NOMO-1 treated with dmso at 0.1 percent for 144 hours (cell line): ENCODE measurements at regions not wholly inside any gene's neighbourhood (a gene's known extent, or its start where the extent isn't known, plus 50 kb on each side); places are given as distances from the start of the nearest gene placed in this dataset.

Experiments used
- DNase-seq: peaks from one replicate; lab custom pipeline; 2025; ENCODE audit not compliant: unreplicated experiment; lab: John Stamatoyannopoulos, UW

DNA sequence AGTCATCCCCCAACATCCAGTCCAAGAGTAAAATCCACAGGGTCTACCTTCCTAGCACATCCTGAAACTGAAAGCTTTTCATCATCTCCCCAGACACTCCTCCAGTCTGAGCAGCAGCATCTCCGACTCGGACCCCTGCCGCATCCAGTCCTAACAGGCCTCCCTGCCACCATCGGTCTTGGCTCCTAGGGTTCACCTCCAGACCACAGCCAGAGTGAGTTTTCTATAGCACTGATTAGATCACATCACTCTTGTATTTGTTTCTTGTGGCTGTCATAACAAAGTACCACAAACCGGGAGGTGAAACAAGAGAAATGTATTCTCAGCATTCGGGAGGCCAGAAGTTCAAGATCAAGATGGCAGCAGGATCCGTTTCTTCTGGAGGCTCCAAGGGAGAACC lies 187.8 kb downstream of the TOMM20 start:
- DNase-seq = no peak

DNA sequence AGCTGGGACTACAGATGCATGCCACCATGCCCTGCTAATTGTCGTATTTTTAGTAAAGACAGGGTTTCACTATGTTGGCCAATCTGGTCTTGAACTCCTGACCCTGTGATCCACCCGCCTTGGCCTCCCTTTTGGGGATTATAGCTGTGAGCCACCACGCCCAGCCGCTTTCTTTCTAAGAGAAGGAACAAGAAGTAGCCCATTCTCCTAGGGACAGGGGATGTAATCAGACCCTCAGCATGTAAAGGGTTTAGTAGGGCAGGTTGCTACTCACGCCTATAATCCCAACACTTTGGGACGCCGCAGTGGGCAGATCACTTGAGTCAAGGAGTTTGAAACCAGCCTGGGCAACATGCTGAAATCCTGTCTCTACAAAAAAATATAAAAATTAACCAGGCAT lies 189.7 kb downstream of the TOMM20 start:
- no peak for DNase-seq

DNA sequence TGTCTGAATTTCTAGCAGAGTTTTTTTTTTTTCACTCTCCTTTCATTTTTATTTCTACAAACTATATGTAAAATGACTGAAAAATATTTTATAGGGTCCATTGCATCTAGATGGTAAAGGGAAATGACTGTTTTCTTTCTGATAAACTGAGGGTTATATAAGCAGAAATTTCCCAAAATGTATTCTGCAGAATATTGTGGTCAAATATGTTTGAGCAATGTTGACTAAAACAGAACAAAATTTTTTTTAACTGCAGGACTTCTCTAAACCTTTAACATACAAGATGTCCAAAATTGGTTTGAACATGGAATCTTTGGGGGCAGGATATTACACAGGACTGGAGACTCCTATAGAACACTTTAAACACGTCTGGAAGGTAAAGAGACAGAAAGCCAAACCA lies 190.5 kb downstream of the TOMM20 start:
- no peak for DNase-seq

DNA sequence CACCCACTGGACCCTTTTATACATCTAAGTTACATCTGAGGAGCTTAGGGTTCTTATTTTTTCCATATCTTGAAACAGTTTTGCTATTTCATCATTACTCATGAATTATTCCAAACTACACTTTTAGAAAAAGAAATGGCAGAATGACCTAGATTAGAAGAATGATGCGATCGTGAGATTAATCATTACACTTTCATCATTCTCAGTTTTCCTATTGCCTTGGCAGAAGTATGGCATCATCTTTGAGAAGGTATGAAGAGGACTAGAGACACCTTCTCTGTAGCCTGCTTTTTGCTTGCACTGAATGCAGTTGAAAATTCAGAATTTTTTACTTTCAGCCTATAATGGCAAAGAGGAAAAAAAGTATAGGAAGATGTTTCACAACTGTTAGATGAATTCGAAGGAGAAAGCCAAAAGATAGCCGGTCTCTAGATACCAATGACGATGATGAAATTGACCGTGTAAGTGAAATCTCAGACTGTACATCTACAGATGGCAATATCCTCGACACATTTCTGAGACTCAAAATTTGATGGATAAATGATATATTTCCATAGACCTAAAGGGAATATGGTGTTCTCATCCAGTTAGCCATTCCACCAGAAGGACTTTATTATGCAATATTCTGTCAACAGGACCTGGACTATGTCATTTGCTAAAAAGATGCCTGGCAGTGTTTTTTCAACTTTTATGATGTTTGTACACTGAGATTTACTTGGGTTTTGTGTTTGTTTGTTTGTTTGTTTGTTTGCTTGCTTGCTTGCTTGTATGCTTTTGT lies 191.8 kb downstream of the TOMM20 start:
- DNase-seq = no peak

DNA sequence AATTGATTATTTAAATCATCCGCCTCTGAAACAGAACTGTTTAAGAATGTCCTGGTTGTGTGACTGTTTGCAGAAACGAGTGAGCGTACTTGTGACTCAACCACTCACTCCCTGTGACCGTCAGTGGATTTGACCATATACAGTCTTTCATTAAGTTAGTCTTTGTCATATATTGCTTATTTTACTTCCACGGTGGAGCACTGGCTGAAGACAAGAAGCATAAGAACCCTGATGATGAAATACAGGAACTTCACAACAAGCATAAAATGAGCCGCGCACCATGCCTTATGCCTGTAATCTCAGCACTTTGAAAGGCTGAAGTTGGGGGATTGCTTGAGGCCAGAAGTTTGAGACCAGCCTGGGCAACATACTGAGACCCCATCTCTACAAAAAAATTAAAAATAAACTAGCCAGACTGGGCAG lies 194.0 kb downstream of the TOMM20 start:
- DNase-seq = peak; percentile 67

DNA sequence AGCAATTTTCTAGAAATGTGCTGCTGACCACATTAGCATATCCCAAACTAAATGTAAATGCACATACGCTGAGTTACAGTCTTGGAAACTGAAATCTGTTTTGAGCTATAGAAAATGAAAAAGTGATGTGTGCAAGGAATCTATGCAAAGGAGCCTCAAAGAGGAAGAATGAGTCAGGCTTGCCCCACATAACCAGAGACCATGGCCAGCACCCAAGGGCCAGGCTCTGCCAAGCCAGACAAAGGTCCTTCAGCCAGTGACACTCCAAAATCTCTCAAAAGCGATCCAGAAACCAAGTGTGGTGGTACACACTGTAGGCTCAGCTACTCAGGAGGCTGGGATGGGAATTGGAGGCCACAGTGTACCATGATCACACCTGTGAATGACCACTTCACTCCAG lies 195.2 kb downstream of the TOMM20 start:
- DNase-seq = peak; percentile 64

DNA sequence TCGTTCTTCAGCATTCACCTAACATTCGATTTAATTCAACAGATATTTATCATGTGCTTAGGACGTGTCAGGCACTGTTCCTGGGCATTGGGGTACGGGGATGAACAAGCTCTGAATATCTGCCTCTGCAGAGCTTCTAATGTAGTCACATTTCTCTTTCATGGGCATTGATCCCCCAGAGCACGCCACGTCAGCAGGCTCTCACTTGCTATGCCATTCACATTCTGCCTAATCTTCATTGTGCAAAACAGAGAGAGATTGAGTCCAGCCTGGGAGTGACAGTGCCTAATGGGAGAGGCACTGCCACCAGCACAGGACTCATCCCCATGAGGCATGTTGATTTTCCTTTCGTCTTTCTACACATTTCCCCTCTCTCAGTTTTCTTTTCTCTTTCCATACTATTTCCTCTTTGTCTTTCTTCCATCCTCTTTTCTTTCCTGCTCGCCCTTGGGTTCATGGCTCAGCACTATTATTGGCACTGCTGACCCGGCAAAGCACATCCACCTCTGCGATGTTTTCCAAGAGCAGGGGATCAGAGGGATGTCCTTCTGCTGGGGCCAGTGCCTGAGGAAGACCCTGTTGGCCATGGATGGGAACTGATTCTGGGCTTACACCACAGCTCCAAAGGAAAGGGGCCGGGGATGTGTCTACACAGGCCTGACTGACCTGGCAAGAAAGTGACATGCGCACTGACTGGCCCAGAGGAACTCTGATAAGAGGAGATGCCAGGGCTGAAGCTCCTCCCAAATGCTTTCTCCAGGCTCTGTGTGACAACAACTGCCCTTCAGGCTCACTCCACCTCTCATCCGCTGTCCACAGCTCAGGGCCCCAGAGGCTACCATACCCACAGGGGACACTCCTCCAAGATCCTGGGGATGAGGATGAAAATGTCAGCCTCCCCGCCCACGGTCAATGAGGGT lies 195.9 kb downstream of the TOMM20 start:
- no peak for DNase-seq

DNA sequence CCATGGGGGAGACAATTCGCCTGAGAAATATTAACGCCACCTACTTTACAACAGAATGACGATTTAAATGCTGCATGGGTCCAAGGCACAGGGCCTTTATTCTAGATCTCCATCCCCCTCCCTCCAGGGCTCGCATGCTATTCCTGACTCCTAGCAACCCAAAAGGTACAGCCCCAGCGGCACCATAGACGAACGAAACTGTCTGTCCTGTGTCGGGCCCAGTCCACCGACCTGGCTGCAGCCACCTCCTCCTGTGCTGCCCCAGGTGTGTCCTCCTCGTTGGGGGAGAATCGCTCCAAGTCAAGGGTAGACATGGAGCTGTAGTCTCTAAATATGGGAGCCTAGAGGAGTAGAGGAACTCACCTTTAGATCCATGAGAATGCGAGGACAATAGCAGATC lies 196.5 kb downstream of the TOMM20 start:
- no peak for DNase-seq

DNA sequence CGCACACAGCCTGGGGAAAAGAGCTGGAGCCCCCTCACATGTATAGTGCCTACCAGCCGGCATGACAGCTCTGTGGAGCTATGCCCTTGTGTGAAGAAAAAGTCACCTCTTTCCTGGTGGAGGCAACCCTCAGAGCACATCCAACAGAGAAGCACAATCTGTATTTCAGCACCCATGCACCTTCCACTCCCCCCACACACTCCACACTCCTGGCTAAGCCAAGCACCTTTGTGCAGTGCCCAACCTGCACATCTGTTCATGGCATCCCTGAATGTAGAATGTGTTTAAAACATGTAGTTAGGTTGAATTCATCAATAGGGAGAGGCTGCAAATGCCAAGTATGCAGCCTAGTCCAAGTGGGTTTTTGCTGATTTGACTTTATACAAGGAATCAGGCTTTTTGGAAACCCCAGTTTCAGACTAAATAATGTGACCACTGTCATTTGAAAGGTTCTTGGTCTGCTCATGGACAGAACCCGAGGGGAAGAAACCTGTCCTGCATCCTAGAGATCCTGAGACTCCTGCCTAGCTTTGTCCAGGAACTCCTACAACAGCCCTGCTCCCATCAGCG lies 197.1 kb downstream of the TOMM20 start:
- no peak for DNase-seq

DNA sequence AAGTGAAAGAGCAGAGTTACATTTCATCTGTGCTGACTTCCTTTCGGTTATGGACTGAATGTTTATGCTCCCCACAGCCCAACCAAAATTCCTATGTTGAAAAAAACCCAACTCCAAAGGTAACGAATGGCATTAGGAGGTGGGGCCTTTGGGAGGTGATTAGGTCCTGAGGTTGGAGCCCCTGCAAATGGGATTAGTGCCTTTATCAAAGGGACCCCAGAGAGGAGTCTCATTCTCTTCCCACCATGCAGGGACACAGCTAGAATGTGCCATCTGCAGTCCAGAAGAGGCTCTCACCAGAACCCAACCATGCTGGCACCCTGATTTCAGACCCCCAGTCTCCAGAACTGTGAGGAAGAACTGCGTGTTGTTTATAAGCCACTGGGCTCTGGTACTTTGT lies 199.3 kb downstream of the TOMM20 start:
- no peak for DNase-seq

DNA sequence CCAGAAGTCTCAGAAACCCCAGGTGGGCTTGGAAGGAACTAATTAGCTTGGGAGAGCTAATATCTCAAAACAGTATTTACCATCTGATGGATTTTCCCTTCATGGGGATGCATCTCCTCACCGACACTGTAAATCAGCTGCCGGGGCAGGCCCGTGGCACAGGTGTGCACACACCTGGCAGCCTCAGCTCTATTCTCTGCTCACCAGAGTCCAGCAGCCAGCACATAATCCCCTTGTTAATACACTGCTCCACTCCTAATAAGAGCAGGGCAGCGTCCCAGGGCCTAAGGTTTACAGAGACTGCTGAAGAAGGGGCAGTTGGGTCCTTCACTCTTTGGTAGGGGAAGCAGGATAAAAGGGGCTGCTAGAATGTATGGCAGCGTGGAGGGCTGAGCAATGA lies 200.0 kb downstream of the TOMM20 start:
- no peak for DNase-seq

DNA sequence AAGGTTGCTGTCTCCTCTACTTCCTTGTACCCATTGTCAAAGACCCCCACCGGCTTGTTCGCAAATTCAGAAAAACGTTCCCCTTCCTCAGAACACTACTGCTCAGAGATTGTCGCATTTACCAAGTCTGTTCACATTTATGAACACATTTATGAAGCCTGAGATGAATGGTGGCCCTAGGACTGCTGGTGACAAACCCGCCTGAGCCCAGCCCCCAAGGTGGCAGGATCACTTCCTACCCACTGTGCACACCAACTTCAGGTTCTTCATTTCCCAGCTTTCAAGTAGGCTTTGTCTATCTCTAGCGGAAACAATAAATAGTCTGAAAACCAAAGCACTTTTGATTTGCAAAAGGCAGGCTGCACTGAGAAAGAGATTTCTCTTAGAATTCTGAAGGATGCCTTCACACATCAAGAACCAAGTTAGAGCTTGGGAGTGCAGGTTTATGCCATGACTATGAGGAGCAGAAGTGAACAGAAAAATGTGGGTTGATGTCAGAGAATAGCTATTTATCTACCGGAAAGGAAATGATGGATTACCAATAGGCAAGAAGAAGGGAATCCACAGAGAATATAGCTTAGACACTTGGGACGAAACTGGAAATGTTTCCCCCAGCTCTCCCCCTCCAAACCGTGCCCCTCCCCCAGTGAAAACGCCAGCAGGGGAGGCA lies 200.5 kb downstream of the TOMM20 start:
- DNase-seq = no peak

DNA sequence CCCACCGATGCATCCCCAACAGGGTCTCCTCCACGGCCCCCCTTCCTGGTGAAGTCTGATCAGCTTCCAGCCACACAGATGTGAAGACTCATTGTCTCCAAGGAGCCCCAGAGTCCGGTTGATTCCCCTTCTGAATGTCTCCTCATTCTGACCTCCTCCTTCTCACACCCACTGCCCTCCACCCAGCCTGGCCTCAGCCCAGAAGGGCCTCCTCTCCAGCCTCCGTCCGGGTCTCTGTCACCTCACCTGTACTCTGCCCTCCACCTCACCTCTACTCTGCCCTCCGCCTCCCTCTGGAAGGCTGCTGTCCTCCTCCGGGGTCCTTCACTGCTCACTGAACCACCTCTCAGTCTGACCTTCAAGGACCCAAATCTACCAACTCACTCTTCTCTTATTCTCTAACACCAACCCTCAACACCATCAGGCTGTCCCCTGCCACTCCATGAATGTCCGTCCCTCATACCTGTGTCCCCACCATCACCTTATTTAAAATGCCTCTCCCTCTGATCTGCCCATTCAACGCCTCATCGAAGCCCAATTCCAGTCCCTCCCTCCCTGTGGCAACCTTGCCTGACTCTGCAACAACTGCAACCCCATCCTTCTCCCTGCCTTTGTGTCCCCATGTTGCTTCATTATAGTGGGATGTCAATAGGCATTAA lies 201.2 kb downstream of the TOMM20 start:
- no peak for DNase-seq

DNA sequence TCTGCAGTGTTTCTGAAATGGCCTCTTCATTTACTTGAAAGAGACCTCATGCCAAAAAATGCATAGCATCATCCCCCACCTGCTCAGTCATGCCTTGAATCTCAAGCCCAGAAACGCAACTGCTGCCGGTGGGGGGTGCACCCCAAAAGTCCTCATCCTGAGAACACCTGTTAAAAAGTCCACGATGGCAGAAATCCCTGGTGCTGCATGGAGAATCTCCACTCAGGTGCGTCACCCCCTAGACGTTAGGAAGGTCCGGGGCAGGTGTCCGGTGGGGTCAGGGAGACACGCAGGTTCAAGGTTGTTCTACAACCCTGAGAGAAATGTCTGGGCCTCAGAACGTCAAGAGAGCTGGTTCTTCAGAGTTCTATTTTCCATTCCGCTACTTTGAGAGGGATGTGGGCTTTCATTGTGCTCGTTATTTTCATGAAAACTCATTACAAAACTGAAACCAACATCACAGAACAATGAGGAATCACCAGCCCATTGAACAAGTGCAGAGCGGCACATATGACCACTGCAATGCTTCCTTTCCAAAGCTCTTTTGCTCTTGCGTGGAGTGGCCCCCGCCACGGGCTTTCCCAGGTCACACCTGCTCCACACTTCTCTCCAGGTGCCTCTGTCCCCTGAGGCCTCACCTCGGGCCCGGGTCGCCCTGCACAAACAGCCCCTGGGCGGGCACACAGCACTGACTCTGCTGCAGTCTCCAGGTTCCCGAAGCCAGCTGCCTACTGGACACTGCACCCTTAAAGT lies 201.9 kb downstream of the TOMM20 start:
- no peak for DNase-seq

DNA sequence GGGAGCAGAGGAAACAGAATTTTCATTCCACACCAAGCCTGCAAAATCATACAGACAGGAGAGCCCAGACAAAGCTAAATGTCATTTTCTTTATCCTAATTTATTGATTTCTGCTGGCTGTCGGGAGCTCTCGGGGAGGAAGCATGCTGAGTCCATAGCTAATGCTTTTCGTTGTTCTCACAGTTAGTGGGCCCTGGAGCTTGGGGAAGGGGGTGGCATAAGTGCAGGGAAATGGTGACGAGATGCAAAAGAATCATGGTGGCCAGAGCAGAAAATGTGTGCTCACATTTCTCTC lies 202.4 kb downstream of the TOMM20 start:
- DNase-seq = no peak

DNA sequence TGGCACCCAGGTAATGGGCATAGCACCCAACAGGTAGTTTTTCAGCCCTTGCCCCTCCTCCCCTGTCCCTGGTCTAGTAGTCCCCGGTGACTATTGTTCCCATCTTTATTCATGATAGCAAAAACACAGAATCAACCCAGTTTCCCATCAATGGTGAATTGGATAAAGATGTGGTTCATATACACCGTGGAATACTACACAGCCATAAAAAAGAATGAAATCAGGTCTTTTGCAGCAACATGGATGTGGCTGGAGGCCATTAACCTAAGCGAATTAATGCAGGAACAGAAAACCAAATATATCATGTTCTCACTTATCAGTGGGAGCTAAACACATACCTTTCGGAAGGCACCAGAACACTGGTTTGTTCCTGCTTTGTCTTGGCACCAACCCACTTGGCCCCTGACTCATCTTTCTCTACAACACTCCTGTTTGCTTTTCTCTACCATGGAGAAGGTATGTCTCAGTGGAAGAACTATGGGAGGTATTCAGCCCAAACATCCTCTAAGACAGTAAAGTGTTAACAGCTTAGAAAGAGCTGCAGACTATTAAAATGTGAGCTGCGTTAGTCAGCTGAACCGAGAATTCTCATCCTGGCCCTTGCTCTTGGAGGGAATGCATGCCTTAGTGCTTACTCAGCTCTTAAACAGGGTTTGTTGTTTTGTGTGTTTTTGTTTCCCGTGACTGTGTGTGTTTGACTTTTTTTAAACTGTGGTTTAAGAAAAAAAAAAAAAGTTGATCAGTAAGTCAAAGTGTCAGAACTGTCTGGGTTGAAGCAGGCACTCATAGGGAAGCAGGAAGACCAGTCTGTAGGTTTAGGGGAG lies 203.0 kb downstream of the TOMM20 start:
- DNase-seq = no peak

DNA sequence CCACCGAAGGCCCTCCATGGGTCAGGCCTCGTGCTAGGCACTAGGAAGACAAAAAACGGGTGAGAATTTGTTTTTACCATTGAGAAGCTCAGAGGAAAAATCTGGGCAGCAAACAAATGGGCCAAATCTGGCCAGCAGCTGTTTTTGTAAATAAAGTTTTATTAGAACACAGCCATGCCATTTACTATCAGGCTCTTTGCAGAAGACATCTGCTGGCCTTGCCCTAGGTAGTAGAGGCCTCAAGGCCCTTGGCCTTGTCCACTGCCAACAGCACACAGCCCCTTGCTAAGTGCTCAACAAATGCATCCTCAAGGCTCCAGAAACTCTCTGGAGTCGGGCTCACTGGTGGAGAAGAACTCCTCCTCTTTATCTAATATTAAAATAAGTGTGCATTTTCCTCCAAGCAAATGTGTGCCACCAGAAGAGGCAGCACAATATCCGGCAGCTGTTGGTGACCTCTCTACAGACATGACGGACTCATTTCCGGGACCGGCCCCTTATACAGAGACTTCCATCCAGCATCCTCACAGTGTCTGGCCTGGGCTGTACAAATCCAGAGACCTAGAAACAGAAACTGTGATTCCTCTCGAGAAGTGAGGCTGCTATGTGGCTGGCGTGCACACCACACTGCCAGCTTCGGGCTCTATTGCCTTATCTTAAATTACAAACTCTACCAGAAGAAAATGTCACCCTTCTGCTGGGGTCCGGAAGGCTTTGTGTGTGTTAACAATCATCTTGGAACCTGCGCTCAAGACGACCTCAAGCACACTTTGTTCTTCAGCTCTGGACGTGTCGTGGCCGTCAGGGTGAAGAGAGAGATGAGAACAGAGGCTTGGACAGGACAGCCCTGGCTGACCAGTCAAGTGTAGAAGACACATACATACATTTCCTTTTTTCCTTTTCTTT lies 203.9 kb downstream of the TOMM20 start:
- no peak for DNase-seq

DNA sequence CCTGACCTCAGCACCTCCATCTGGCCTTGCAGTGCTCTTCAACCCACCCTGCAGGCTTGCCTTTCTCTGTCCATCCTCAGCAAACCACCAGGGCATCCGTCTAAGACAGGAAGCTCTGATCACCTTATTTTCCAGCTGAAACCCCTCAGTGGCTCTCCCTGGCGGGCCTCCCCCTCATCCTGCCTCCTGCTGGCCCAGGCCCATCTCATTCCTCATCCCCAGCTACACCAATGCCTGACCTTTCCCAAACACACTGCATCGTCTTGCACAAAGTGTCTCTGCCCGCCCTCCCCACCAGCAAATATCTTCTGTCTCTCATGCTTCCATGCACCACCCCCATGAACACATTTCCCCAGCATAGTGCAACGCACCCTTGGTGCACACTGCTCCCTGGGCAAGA lies 205.0 kb downstream of the TOMM20 start:
- no peak for DNase-seq
